HG03558 (cell line): ENCODE measurements at regions not wholly inside any gene's neighbourhood (a gene's known extent, or its start where the extent isn't known, plus 50 kb on each side); places are given as distances from the start of the nearest gene placed in this dataset.

ENCODE experiments used
- ATAC-seq: cut with Tn5 transposase; IDR thresholded peaks from one replicate; pipeline ENCODE4 v1.9.1; 2021; ENCODE audit warnings: moderate number of reproducible peaks; ENCODE audit not compliant: unreplicated experiment; ENCODE audit errors: extremely low read depth

DNA sequence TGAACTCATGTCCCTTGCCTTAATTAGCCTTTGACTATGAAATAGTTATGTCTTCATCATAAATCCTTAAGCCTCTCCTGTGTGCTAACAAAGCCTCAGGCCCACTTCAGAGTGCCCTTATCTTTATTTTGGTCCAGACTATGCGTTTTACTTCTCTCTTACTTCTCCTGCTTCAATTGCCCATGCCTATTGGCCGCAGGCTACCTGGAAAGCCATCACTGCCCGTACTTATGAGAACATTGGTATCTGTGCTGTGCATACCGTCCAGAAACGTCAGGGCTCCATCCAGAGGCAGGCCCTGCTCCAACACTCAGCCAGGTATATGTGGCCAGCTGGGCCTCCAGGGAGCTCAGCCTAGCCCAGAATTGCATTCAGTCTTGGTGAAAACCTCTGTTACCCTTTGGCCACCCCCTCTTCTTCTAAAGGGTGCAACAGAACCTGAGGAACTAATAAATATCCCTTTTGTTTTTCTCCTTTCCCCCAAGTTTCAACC is 212.4 kb upstream of the MTPN start:
- ATAC-seq = no peak

- ATAC-seq = no peak
Observed at GRCh38 chr7:136186281-136186680, 209.1 kb upstream of the MTPN start.

- no peak for ATAC-seq
Observed at GRCh38 chr7:136184719-136185118, 207.6 kb upstream of the MTPN start.

- no peak for ATAC-seq
Observed at GRCh38 chr7:136183981-136184380, 206.8 kb upstream of the MTPN start.

- ATAC-seq = no peak
Observed at GRCh38 chr7:136180984-136181383, 203.8 kb upstream of the MTPN start.

DNA sequence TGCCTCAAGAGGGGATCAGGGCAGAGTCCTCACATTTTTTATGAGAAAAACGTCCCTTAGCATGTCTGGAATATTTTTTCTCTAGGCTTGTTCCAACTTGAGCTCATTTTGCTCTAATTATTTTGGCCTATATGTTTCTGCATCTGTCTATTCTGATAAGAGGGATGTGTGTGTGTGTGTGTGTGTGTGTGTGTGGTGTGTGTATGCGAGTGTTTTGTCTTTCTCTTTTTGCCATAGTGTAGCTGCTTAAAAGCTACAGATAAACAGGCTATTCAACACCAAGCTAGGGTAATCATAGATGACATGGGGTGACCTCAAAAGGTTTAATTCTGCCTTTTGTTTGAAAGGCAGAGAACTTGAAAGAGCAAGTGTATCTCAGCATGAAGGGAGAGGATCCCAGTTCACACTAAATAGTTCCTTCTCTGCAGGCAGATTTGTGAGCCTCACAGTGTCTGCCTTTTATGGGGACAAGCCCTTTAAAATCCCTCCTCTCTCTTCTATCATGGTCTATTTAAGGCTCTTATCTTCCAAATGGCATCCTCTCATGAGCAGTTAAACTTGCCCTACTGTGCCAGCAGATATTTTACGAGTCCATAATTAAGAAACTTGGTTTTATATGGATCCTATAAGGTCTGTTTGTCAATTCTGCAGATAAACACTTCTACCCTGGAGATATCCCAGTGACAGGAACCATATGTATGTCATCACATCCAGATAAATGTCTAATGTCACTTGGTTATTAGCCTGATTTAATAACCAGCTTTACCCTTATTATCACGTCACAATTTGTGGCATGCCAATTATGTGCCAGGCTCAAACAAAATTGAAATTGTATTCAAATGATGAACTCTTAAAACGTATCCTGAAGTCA is 202.9 kb upstream of the MTPN start:
- ATAC-seq = no peak

DNA sequence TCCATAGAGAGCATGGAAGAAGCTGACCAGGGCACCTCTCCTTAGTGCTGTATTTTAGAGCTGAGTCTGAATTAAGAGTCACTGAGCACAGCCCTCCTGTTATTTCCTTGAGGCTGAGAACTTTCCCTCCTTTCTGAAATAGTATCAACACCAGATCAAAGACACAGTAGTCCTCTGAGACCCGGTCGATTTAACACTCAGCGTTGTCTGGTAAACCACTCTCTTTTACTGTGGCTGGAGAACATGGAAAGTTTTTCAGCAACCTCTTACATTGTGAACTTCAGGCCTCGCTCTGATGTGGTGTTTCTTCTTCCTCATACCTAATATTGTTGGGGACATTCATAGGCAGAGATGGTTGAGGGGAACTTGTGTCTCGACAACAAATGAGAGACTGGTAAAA is 202.0 kb upstream of the MTPN start:
- ATAC-seq = no peak

DNA sequence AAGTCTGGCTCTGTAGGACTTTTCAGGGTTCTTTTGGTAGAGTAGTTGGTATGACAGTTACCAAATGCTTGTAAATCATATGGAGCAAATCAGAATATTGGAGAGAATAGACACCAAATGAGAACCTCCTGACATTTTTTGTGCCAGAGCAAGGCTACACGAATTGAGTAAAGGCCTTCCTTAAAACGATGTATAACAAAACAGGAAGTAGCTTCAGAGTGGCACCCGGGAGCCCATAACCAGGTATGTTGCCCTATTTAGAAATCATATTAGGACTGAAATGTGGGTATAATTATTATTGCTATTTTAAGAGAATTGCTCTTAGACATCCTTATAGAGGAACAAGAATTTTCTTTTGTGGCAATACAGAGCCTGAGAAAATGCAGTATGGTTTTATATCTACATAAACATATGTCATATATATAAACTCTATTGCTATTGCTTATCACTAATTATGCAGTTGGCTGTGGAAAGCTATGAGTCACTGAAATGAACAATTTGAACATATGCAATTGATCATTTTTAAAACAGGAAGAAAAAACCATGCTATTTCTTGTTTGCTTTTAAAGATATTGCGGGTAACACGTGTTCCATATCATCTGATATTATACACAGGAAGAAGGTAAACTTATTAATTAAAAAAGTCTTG is 197.4 kb upstream of the MTPN start:
- ATAC-seq = no peak

GRCh38 chr7:136173874-136174273 is 196.7 kb upstream of the MTPN start:
- no peak for ATAC-seq

- no peak for ATAC-seq
Observed at GRCh38 chr7:136171233-136171632, 194.1 kb upstream of the MTPN start.

GRCh38 chr7:136168821-136169220 is 191.7 kb upstream of the MTPN start:
- ATAC-seq = no peak

DNA sequence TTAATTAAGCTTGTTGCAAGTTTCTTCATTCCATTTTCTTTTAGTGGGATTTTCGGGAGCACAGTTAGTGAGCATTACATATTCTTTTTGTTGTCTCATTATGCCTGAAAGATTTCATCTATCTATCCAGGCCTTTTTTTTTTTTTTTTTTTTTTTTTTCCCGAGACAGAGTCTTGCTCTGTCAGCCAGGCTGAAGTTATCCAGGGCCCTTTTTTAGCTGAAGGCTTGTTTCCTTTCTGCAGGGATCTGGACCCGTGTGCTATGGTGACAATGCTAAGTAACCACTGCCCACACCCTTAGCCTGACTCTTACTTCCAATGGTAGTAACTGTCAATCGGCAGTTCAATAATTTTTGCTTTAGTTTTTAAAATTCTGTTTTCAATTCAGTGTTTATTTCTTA is 190.8 kb upstream of the MTPN start:
- no peak for ATAC-seq

DNA sequence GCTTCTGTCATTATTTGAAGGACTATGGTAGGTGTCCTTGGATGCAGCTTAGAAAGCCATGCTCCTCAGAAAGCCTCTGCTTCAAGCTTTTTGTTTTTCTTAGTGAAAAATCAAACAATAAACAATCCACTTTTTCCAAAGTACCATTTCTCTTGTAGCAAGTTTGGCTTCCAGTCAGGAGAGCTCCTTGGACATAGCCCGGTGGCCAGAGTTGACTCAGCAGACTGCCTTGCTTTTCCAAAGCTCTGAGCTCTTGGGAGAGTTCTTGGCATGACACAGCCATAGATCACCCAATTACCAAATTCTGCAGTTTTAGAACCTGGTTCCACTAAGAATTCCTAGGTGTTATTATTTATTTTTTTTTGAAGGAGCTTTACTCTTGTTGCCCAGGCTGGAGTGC is 189.4 kb upstream of the MTPN start:
- no peak for ATAC-seq

DNA sequence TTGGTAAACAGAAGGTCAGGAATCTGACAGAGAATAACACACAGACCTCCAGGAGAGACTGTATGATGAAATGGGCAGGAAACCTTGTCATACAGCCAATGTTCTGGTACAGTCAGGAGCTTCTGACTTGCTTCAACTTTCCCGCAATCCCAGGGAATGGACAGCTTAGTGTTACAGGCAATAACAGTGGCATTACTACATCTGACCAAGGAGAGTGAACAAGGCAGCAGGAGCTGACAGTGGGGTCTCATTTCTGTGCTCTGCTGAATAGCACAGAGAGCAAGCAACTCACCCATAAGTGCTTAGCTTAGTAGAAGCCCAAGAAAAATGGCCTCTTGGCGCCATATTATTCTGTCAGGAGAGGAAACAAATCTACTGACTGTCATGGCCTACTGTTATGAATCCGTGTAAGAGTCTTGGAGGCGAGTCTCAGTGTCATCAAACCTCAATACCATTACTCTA is 186.2 kb upstream of the MTPN start:
- no peak for ATAC-seq

- no peak for ATAC-seq
Observed at GRCh38 chr7:136150311-136150710, 173.2 kb upstream of the MTPN start.

DNA sequence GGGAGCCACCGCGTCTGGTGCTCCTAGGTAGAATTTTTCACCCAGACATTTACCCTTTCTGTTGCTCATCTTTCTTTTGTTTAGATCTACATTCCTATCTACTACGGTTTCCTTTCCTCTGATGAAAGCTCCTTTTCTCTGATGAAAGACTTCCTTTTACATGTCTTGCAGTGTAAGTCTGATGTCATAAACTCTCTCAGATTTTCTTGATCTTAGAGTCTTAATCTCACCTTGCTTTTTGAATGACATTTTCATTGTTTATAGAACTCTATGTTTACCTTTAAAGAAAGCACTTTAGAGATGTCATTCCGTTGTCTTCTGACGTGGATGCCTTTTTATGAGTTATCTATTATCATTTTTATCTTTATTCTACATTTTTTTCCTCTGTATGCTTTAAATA is 171.8 kb upstream of the MTPN start:
- ATAC-seq = no peak

DNA sequence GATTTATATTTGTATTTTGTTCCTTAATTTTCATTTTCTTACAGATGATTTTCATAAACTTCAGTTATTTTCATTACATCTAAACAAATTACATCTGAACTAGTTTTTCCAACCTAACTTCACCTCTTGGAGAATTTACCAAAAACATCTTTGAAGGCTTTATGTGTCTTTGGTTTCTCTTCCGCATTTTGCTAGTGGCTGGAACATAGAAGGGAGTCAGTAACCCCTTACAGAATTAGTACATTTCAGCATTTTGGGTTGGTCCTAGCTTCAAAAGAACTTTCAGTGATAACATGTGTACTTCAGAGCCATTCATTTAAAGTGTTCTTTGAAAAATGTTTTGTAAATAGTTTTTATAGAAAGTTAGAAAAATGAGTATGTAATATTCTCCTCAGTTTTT is 169.8 kb upstream of the MTPN start:
- no peak for ATAC-seq

- no peak for ATAC-seq
Observed at GRCh38 chr7:136144182-136144581, 167.0 kb upstream of the MTPN start.

DNA sequence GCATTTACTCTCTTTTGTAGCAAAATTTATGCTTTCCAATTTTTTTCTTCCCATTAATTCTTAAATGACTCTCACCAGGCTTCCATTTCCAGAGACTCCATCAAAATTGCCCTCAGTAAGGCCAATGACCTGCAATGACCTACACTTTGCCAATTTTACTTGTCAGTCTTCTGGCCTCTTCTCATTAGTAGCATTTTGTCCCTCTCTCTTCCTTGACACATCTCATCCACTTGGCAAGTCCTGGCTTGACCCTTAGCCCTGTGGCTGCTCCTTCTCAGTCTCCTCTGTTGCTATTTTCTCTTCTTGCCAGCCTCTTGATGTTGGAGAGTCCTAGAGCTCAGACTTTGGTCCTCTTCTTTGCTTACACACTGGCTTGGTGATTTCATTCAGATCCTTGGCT is 166.1 kb upstream of the MTPN start:
- ATAC-seq = no peak

- no peak for ATAC-seq
Observed at GRCh38 chr7:136142583-136142982, 165.4 kb upstream of the MTPN start.

DNA sequence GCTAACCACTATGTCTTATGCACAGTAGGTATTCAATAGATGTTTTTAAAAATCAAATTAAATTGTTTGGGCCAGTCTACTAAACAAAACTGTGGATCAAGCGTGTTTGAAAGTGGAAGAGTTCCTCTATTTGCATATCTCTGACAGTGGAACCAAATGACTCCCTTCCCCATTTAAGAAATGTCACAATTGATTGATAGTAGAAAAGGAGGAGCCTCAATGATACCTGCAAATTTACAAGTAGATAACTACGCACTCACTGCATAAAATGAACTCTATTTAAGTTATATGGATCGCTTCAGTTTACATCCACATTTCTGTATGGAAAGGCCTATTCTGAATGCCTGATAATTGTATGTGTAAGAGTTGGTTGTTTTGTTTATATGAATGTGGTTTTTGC is 163.3 kb upstream of the MTPN start:
- ATAC-seq = no peak

DNA sequence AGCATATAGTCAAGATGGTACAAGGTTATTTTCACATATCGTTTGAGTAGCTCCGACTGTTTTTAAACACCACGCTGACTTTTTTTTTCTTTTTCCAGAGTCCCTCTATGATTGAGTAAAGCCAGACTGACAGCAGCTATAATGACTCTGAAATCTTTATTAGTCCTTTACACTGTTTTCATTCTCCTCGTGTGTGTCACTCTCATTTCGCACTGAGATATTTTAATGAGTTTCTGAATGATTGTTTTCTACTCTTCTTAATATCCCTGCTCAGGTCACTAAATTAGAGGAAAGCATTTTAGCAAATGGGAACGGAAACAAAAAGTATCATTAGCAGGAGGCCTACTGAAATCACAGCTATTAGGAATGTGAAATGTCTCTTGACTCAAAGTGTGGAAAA is 162.3 kb upstream of the MTPN start:
- no peak for ATAC-seq
